H1 (cell line): ENCODE measurements at regions not wholly inside any gene's neighbourhood (a gene's known extent, or its start where the extent isn't known, plus 50 kb on each side); places are given as distances from the start of the nearest gene placed in this dataset.

ENCODE experiments used
- CTCF ChIA-PET: fragments of 300-600 bp; sonication (Branson Sonifier 250); formaldehyde crosslinking; loops from one replicate; lab custom pipeline; 2021; ENCODE audit not compliant: partially characterized antibody; lab: Charles Lee
- POLR2A ChIA-PET: fragments of 300-600 bp; sonication (Branson Sonifier 250); formaldehyde crosslinking; loops from one replicate; lab custom pipeline; 2021; ENCODE audit warnings: inconsistent platforms; ENCODE audit not compliant: partially characterized antibody; lab: Charles Lee
- DNase-seq, 2 experiments: peaks; one replicate each; pipeline versions ENCODE4 v3.0.0 to v3.0.0-alpha.2; 2010 to 2022; ENCODE audit warnings: low spot score in 2 of 2, low read depth in 1 of 2, mixed read lengths in 1 of 2
- FAIRE-seq: peaks from 2 replicates; lab custom pipeline; 2011; peaks lifted over from hg19 to GRCh38; lab: Jason Lieb, UNC
- H2AFZ ChIP-seq: 2 replicates; pipeline ENCODE4 v1.8.1; 2012; ENCODE audit warnings: low read length, inconsistent platforms
- H2AK5ac ChIP-seq: 2 replicates; pipeline ENCODE4 v1.6.1; 2013; ENCODE audit warnings: low read depth, low read length
- H2BK120ac ChIP-seq: replicated peaks from 2 replicates; pipeline ENCODE3; 2013; ENCODE audit warnings: low read depth, low read length, inconsistent platforms
- H2BK12ac ChIP-seq: 2 replicates; pipeline ENCODE4 v1.6.1; 2013; ENCODE audit warnings: low read depth, low read length
- H2BK15ac ChIP-seq: 2 replicates; pipeline ENCODE4 v1.6.1; 2013; ENCODE audit warnings: low read length
- H2BK20ac ChIP-seq: 2 replicates; pipeline ENCODE4 v1.6.1; 2013; ENCODE audit warnings: low read length
- H2BK5ac ChIP-seq: 2 replicates; pipeline ENCODE4 v1.6.1; 2013; ENCODE audit warnings: low read depth, low read length
- H3K14ac ChIP-seq: 2 replicates; pipeline ENCODE4 v1.6.1; 2013; ENCODE audit warnings: inconsistent platforms; ENCODE audit not compliant: insufficient read length
- H3K18ac ChIP-seq: 2 replicates; pipeline ENCODE4 v1.6.1; 2013; ENCODE audit warnings: low read length; ENCODE audit errors: extremely low read depth
- H3K23ac ChIP-seq: 2 replicates; pipeline ENCODE4 v1.6.1; 2013; ENCODE audit warnings: inconsistent platforms; ENCODE audit not compliant: insufficient read length
- H3K23me2 ChIP-seq: 2 replicates; pipeline ENCODE4 v1.6.1; 2013; ENCODE audit warnings: low read depth, low read length
- H3K27ac ChIP-seq: 2 replicates; pipeline ENCODE4 v1.6.1; 2011; ENCODE audit warnings: low read depth, low read length, inconsistent platforms
- H3K27me3 ChIP-seq, 4 experiments: replicated peaks in 1 of 4; 1 replicate in 1 of 4; 2 replicates in 3 of 4; pipeline versions ENCODE4 v1.6.1 to v1.8.1; 2011 to 2013; ENCODE audit warnings: low read length in 3 of 4, mild to moderate bottlenecking in 3 of 4, inconsistent platforms in 2 of 4, mixed read lengths in 2 of 4, moderate library complexity in 1 of 4; ENCODE audit not compliant: control insufficient read depth in 3 of 4, insufficient read depth in 3 of 4; ENCODE audit errors: extremely low read depth in 1 of 4
- H3K36me3 ChIP-seq, 4 experiments: 2 replicates each; pipeline versions ENCODE4 v1.6.1 to v1.8.1; 2011 to 2013; ENCODE audit warnings: mild to moderate bottlenecking in 4 of 4, low read length in 3 of 4, moderate library complexity in 2 of 4, control low read depth in 1 of 4, inconsistent platforms in 1 of 4; ENCODE audit not compliant: insufficient read depth in 4 of 4, control insufficient read depth in 2 of 4
- H3K4ac ChIP-seq: replicated peaks from 2 replicates; pipeline ENCODE3; 2013; ENCODE audit warnings: low read length, low read depth, mixed read lengths, inconsistent platforms; ENCODE audit not compliant: insufficient read length
- H3K4me1 ChIP-seq, 4 experiments: replicated peaks in 1 of 4; 1 replicate in 1 of 4; 2 replicates in 3 of 4; pipeline versions ENCODE4 v1.6.1 to v1.8.1; 2011 to 2013; ENCODE audit warnings: low read length in 3 of 4, inconsistent platforms in 2 of 4, mixed read lengths in 1 of 4; ENCODE audit not compliant: insufficient read depth in 4 of 4, control insufficient read depth in 3 of 4
- H3K4me2 ChIP-seq, 2 experiments: 2 replicates each; pipeline versions ENCODE4 v1.6.1 to v1.8.1; 2011 to 2013; ENCODE audit warnings: low read depth in 2 of 2, low read length in 2 of 2, control low read depth in 1 of 2, inconsistent platforms in 1 of 2, mild to moderate bottlenecking in 1 of 2; ENCODE audit not compliant: insufficient read depth in 1 of 2
- H3K4me3 ChIP-seq, 4 experiments: fragments of 200-600, 300-600 bp in 1 of 4; sonication (generic), shearing (Covaris generic), sonication (Bioruptor Twin) in 1 of 4; 2 replicates each; pipeline versions ENCODE4 v1.5.1 to v1.8.1; 2011 to 2016; ENCODE audit warnings: low read length in 4 of 4, low read depth in 3 of 4, control low read depth in 2 of 4, inconsistent platforms in 2 of 4, mild to moderate bottlenecking in 2 of 4, mixed read lengths in 1 of 4, moderate library complexity in 1 of 4; ENCODE audit not compliant: insufficient read depth in 2 of 4; ENCODE audit errors: extremely low read depth in 1 of 4
- H3K56ac ChIP-seq: replicated peaks from 2 replicates; pipeline ENCODE3; 2013; ENCODE audit warnings: low read depth, mild to moderate bottlenecking, mixed read lengths, low read length, inconsistent platforms; ENCODE audit not compliant: insufficient read length
- H3K79me1 ChIP-seq: 2 replicates; pipeline ENCODE4 v1.6.1; 2013; ENCODE audit warnings: low read depth, low read length, control low read depth
- H3K79me2 ChIP-seq, 2 experiments: 2 replicates each; pipeline versions ENCODE4 v1.6.1 to v1.8.1; 2012 to 2013; ENCODE audit warnings: low read length in 2 of 2, mild to moderate bottlenecking in 2 of 2, inconsistent platforms in 1 of 2; ENCODE audit not compliant: insufficient read depth in 2 of 2, control insufficient read depth in 1 of 2
- H3K9ac ChIP-seq, 4 experiments: replicated peaks in 1 of 4; 1 replicate in 1 of 4; 2 replicates in 3 of 4; pipeline versions ENCODE4 v1.6.1 to v1.8.1; 2011 to 2013; ENCODE audit warnings: low read depth in 3 of 4, low read length in 3 of 4, control low read depth in 2 of 4, mild to moderate bottlenecking in 2 of 4, moderate library complexity in 2 of 4, inconsistent platforms in 1 of 4; ENCODE audit errors: extremely low read depth in 1 of 4
- H3K9me3 ChIP-seq, 2 experiments: 2 replicates each; pipeline versions ENCODE4 v1.6.1 to v1.8.1; 2012 to 2013; ENCODE audit warnings: mild to moderate bottlenecking in 2 of 2, moderate library complexity in 2 of 2, control low read depth in 1 of 2, inconsistent platforms in 1 of 2, low read depth in 1 of 2, low read length in 1 of 2, mixed read lengths in 1 of 2; ENCODE audit not compliant: insufficient read depth in 2 of 2
- H4K20me1 ChIP-seq, 2 experiments: replicated peaks in 1 of 2; 2 replicates each; pipeline versions ENCODE3 to v1.8.1; 2011 to 2013; ENCODE audit warnings: inconsistent platforms in 2 of 2, low read length in 2 of 2, mild to moderate bottlenecking in 1 of 2; ENCODE audit not compliant: insufficient read depth in 2 of 2, control insufficient read depth in 1 of 2
- H4K5ac ChIP-seq: 2 replicates; pipeline ENCODE4 v1.6.1; 2013; ENCODE audit warnings: low read length, low read depth, mixed read lengths, inconsistent platforms; ENCODE audit not compliant: insufficient read length
- H4K8ac ChIP-seq: 2 replicates; pipeline ENCODE4 v1.8.0; 2013; ENCODE audit warnings: mild to moderate bottlenecking, moderate library complexity, low read length, inconsistent platforms; ENCODE audit not compliant: insufficient read depth; ENCODE audit errors: extremely low read depth
- H4K91ac ChIP-seq: replicated peaks from 2 replicates; pipeline ENCODE3; 2013; ENCODE audit warnings: low read length, mixed read lengths, inconsistent platforms; ENCODE audit not compliant: insufficient read length
- SIN3A ChIP-seq, 2 experiments: IDR thresholded peaks in 1 of 2; conservative IDR thresholded peaks in 1 of 2; 2 replicates each; pipeline ENCODE4 v1.6.1; 2011 to 2012; ENCODE audit warnings: low read length in 2 of 2, improper control_type of control experiment in 1 of 2, low read depth in 1 of 2, mild to moderate bottlenecking in 1 of 2
- WGBS, 2 experiments: shearing (Covaris generic) in 1 of 2; methylation state at CpG; one replicate each; pipeline versions ENCODE4 v1.1.6 to v1.1.7; 2013 to 2015; ENCODE audit warnings: low lambda C conversion rate in 2 of 2, mixed read lengths in 2 of 2, inconsistent platforms in 1 of 2, low coverage in 1 of 2, missing lambda C conversion rate in 1 of 2; ENCODE audit not compliant: insufficient replicate concordance in 2 of 2, insufficient coverage in 1 of 2, insufficient read length in 1 of 2; ENCODE audit errors: extremely low coverage in 1 of 2, missing lambda C conversion rate in 1 of 2; 5-methylcytosine and 5-hydroxymethylcytosine counted together

- H3K4me2 ChIP-seq = no peak overlapping the region
- no peak overlapping the region for H3K14ac ChIP-seq
- H2BK15ac ChIP-seq = no peak overlapping the region
- no peak overlapping the region for H2BK12ac ChIP-seq
- no peak overlapping the region for H4K5ac ChIP-seq
- H4K8ac ChIP-seq = no peak overlapping the region
- H4K20me1 ChIP-seq = no peaks in the 10 kb centered on the region
- POLR2A ChIA-PET = no interaction called here
- no peak overlapping the region for H2BK120ac ChIP-seq
- no peak overlapping the region for H3K18ac ChIP-seq
- no peak overlapping the region for H3K23ac ChIP-seq
- H3K56ac ChIP-seq = no peak overlapping the region
- CTCF ChIA-PET = interaction anchor here (0.6 kb wide), 1 partner anchor 59 kb away, joined by 3 read pairs; no protein-coding TSS in a partner anchor
- DNase-seq (no peak), FAIRE-seq (no peak)
- H3K4me3 ChIP-seq = no peak overlapping the region
- 97% methylated on average over 5 of the region's 5 CpGs; no CpG with 5 or more reads in 1 of the 2 experiments for WGBS, 2 experiments
- H3K79me1 ChIP-seq = no peaks in the 10 kb centered on the region
- no peaks in the 10 kb centered on the region for H3K27me3 ChIP-seq
- H3K23me2 ChIP-seq = no peaks in the 10 kb centered on the region
- H2AK5ac ChIP-seq = no peak overlapping the region
- no peak overlapping the region for H3K4ac ChIP-seq
- H3K9me3 ChIP-seq = no peaks in the 10 kb centered on the region
- no peak overlapping the region for H2BK5ac ChIP-seq
- H2AFZ ChIP-seq = no peak overlapping the region
- no peaks in the 10 kb centered on the region for H3K36me3 ChIP-seq
- H2BK20ac ChIP-seq = no peak overlapping the region
- no peak overlapping the region for H3K9ac ChIP-seq
- H3K4me1 ChIP-seq = no peaks in the 10 kb centered on the region
- no peak overlapping the region for H4K91ac ChIP-seq
- H3K27ac ChIP-seq = no peak overlapping the region
- no peaks in the 10 kb centered on the region for H3K79me2 ChIP-seq
- no peak for TF ChIP-seq SIN3A (conservative IDR thresholded peaks at IDR 0.05 in 1 of 2, IDR thresholded peaks at IDR 0.05 in 1 of 2; ENCODE audit: low read depth in 1 of 2, low read length in 2 of 2)
Measured at GRCh38 chr10:2228320-2228901, 491.1 kb upstream of the ADARB2 start.
